ENCODE measurements at regions not wholly inside any gene's neighbourhood (a gene's known extent, or its start where the extent isn't known, plus 50 kb on each side); places are given as distances from the start of the nearest gene placed in this dataset.

GRCh38 chr14:54116198-54116885 is 159.7 kb upstream of the BMP4 start:
- H3K4me3 ChIP-seq (ENCODE audit: low read depth, low read length): no peak overlapping the region
- no peak for TF ChIP-seq CTCF (IDR thresholded peaks at IDR 0.05; ENCODE audit: low read depth, low read length, missing control alignments)
- no peak for DNase-seq (ENCODE audit: low read depth)

DNA sequence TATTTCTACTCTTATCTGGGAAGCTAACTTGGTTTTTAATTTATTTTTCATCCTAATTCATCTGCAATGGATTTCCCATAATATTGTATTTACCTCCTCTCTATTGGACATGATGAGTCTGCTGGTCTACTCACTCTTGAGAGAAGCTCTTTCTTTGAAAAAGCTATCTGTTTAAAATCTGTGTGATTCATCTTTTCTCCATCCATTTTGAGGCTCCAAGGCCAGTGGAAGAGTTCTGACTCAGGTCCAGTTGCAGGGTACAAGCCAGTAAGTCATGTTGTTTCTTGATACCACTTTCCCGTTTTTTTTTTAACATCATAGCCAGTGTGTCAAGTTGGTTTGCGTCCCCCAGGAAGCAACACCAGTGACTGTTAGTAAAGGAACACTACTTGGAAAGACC is 160.3 kb upstream of the BMP4 start:
- no peak overlapping the region for H3K4me3 ChIP-seq (ENCODE audit: low read depth, low read length)
- no peak for DNase-seq (ENCODE audit: low read depth)
- no peak for TF ChIP-seq CTCF (IDR thresholded peaks at IDR 0.05; ENCODE audit: low read depth, low read length, missing control alignments)

DNA sequence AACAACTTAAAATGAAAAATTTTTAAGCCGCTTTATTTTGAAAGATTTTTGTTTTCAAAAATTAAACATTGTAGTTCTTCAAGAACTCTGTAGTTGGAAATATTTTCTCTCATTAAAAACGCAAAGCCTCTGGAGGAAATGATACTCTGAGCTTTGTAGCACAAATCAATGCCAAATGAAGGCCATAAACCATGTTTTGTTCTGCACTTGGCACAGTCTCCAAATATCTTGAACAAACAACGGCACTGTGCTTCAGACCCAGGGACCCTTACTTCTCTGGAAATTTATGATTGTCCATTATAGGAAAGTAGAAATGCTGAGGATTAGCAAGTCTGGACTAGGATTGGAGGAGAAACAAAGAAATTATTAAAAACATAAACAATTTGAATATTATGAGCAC is 160.8 kb upstream of the BMP4 start:
- DNase-seq (ENCODE audit: low read depth): no peak
- no peak for TF ChIP-seq CTCF (IDR thresholded peaks at IDR 0.05; ENCODE audit: low read depth, low read length, missing control alignments)
- H3K4me3 ChIP-seq (ENCODE audit: low read depth, low read length): no peak overlapping the region

- DNase-seq (ENCODE audit: low read depth): no peak
- no peak for TF ChIP-seq CTCF (IDR thresholded peaks at IDR 0.05; ENCODE audit: low read depth, low read length, missing control alignments)
Measured at GRCh38 chr14:54117924-54118323, 161.3 kb upstream of the BMP4 start.

GRCh38 chr14:54120260-54120659 is 163.6 kb upstream of the BMP4 start:
- no peak overlapping the region for H3K4me3 ChIP-seq (ENCODE audit: low read depth, low read length)
- DNase-seq (ENCODE audit: low read depth): no peak

More at GRCh38 chr14:54117924-54118323, 161.3 kb upstream of the BMP4 start:
- H3K4me3 ChIP-seq (ENCODE audit: low read depth, low read length): no peak overlapping the region

GRCh38 chr14:54121466-54122027 is 164.9 kb upstream of the BMP4 start:
- no peak for DNase-seq (ENCODE audit: low read depth)
- no peak for TF ChIP-seq CTCF (IDR thresholded peaks at IDR 0.05; ENCODE audit: low read depth, low read length, missing control alignments)
- H3K4me3 ChIP-seq (ENCODE audit: low read depth, low read length): no peak overlapping the region

More at GRCh38 chr14:54120260-54120659, 163.6 kb upstream of the BMP4 start:
- no peak for TF ChIP-seq CTCF (IDR thresholded peaks at IDR 0.05; ENCODE audit: low read depth, low read length, missing control alignments)

GRCh38 chr14:54123841-54124240 is 167.2 kb upstream of the BMP4 start:
- H3K4me3 ChIP-seq (ENCODE audit: low read depth, low read length): no peak overlapping the region
- no peak for DNase-seq (ENCODE audit: low read depth)
- TF ChIP-seq CTCF (IDR thresholded peaks at IDR 0.05; ENCODE audit: low read depth, low read length, missing control alignments): no peak

Data from GM12864 (cell line).